ENCODE measurements at regions not wholly inside any gene's neighbourhood (a gene's known extent, or its start where the extent isn't known, plus 50 kb on each side); places are given as distances from the start of the nearest gene placed in this dataset.

GRCh38 chrY:16659340-16659739, 1220.7 kb downstream of the CDY2B start:
- no peak overlapping the region for H3K4me2 ChIP-seq (ENCODE audit: low read length)
- no peak overlapping the region for H3K27ac ChIP-seq (ENCODE audit: low read length)
- no peaks in the 10 kb centered on the region for H3K9me3 ChIP-seq (ENCODE audit: insufficient read depth, low read length)
- no peak overlapping the region for H2AFZ ChIP-seq (ENCODE audit: low read depth, low read length)
- no peaks in the 10 kb centered on the region for H3K27me3 ChIP-seq (ENCODE audit: low read depth, low read length)
- H3K79me2 ChIP-seq (ENCODE audit: low read length) = no peaks in the 10 kb centered on the region
- H3K4me1 ChIP-seq (ENCODE audit: low read length) = no peaks in the 10 kb centered on the region
- H3K9ac ChIP-seq (ENCODE audit: low read length) = no peak overlapping the region
- no peak overlapping the region for H3K4me3 ChIP-seq (ENCODE audit: low read length)
- H3K36me3 ChIP-seq (replicated peaks; ENCODE audit: low read depth, low read length) = no peaks in the 10 kb centered on the region
- no peaks in the 10 kb centered on the region for H4K20me1 ChIP-seq (ENCODE audit: insufficient read depth, low read length)
- TF ChIP-seq EZH2phosphoT487 (IDR thresholded peaks at IDR 0.05; ENCODE audit: low read depth) = no peak
- TF ChIP-seq, protein P1, sequence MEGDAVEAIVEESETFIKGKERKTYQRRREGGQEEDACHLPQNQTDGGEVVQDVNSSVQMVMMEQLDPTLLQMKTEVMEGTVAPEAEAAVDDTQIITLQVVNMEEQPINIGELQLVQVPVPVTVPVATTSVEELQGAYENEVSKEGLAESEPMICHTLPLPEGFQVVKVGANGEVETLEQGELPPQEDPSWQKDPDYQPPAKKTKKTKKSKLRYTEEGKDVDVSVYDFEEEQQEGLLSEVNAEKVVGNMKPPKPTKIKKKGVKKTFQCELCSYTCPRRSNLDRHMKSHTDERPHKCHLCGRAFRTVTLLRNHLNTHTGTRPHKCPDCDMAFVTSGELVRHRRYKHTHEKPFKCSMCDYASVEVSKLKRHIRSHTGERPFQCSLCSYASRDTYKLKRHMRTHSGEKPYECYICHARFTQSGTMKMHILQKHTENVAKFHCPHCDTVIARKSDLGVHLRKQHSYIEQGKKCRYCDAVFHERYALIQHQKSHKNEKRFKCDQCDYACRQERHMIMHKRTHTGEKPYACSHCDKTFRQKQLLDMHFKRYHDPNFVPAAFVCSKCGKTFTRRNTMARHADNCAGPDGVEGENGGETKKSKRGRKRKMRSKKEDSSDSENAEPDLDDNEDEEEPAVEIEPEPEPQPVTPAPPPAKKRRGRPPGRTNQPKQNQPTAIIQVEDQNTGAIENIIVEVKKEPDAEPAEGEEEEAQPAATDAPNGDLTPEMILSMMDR (IDR thresholded peaks at IDR 0.05; ENCODE audit: low read depth, low read length) = no peak

- H3K9me3 ChIP-seq (ENCODE audit: insufficient read depth, low read length) = no peaks in the 10 kb centered on the region
- no peak overlapping the region for H3K4me3 ChIP-seq (ENCODE audit: low read length)
- no peak overlapping the region for H3K27ac ChIP-seq (ENCODE audit: low read length)
- H3K4me2 ChIP-seq (ENCODE audit: low read length) = no peak overlapping the region
- TF ChIP-seq, protein P1 (IDR thresholded peaks at IDR 0.05; ENCODE audit: low read depth, low read length) = no peak
- no peak for TF ChIP-seq EZH2phosphoT487 (IDR thresholded peaks at IDR 0.05; ENCODE audit: low read depth)
- no peaks in the 10 kb centered on the region for H3K36me3 ChIP-seq (replicated peaks; ENCODE audit: low read depth, low read length)
- H3K4me1 ChIP-seq (ENCODE audit: low read length) = no peaks in the 10 kb centered on the region
- H3K9ac ChIP-seq (ENCODE audit: low read length) = no peak overlapping the region
- no peaks in the 10 kb centered on the region for H3K27me3 ChIP-seq (ENCODE audit: low read depth, low read length)
- H4K20me1 ChIP-seq (ENCODE audit: insufficient read depth, low read length) = no peaks in the 10 kb centered on the region
- no peaks in the 10 kb centered on the region for H3K79me2 ChIP-seq (ENCODE audit: low read length)
- no peak overlapping the region for H2AFZ ChIP-seq (ENCODE audit: low read depth, low read length)
These were observed 1226.0 kb downstream of the CDY2B start for GRCh38 chrY:16653971-16654370.

DNA sequence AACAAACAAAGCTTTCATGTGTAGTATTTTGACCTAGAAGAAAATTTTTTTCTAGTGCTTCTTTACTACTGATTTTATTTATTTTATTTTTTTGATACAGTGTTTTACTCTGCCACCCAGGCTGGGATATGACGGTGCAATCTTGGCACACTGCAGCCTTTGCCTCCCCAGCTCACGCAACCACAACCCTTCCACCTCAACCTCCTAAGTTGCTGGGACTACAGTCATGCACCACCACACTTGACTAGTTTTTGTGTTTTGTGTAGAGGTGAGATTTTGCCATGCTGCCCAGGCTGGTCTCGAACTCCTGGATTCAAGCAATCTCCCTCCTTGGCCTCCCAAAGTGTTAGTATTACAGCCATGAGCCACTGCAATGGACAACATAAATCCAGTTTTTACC, 1234.0 kb downstream of the CDY2B start:
- H3K9ac ChIP-seq (ENCODE audit: low read length) = no peak overlapping the region
- no peak overlapping the region for H3K4me2 ChIP-seq (ENCODE audit: low read length)
- no peaks in the 10 kb centered on the region for H3K9me3 ChIP-seq (ENCODE audit: insufficient read depth, low read length)
- no peaks in the 10 kb centered on the region for H3K27me3 ChIP-seq (ENCODE audit: low read depth, low read length)
- TF ChIP-seq, protein P1 (IDR thresholded peaks at IDR 0.05; ENCODE audit: low read depth, low read length) = no peak
- no peak for TF ChIP-seq EZH2phosphoT487 (IDR thresholded peaks at IDR 0.05; ENCODE audit: low read depth)
- no peaks in the 10 kb centered on the region for H4K20me1 ChIP-seq (ENCODE audit: insufficient read depth, low read length)
- H3K27ac ChIP-seq (ENCODE audit: low read length) = no peak overlapping the region
- H3K4me1 ChIP-seq (ENCODE audit: low read length) = peaks cover 38% of the 10 kb centered on the region
- no peak overlapping the region for H3K4me3 ChIP-seq (ENCODE audit: low read length)
- H3K79me2 ChIP-seq (ENCODE audit: low read length) = no peaks in the 10 kb centered on the region
- no peak overlapping the region for H2AFZ ChIP-seq (ENCODE audit: low read depth, low read length)
- H3K36me3 ChIP-seq (replicated peaks; ENCODE audit: low read depth, low read length) = no peaks in the 10 kb centered on the region

GRCh38 chrY:16645449-16645848, 1234.6 kb downstream of the CDY2B start:
- Histone ChIP-seq H3K36me3 (replicated peaks; ENCODE audit: low read depth, low read length) (no peaks in the 10 kb centered on the region), H3K4me3 (ENCODE audit: low read length) (no peak overlapping the region), H3K27ac (ENCODE audit: low read length) (no peak overlapping the region), H2AFZ (ENCODE audit: low read depth, low read length) (no peak overlapping the region), H3K9me3 (ENCODE audit: insufficient read depth, low read length) (no peaks in the 10 kb centered on the region), H3K4me1 (ENCODE audit: low read length) (peaks cover 38% of the 10 kb centered on the region), H3K27me3 (ENCODE audit: low read depth, low read length) (no peaks in the 10 kb centered on the region), H4K20me1 (ENCODE audit: insufficient read depth, low read length) (no peaks in the 10 kb centered on the region), H3K9ac (ENCODE audit: low read length) (no peak overlapping the region), H3K4me2 (ENCODE audit: low read length) (no peak overlapping the region), H3K79me2 (ENCODE audit: low read length) (no peaks in the 10 kb centered on the region)
- TF ChIP-seq, protein P1 (IDR thresholded peaks at IDR 0.05; ENCODE audit: low read depth, low read length) = no peak
- no peak for TF ChIP-seq EZH2phosphoT487 (IDR thresholded peaks at IDR 0.05; ENCODE audit: low read depth)
